Heart left ventricle (tissue), 13 donors: ENCODE measurements at regions not wholly inside any gene's neighbourhood (a gene's known extent, or its start where the extent isn't known, plus 50 kb on each side); places are given as distances from the start of the nearest gene placed in this dataset.

Experiments used
- CTCF ChIP-seq, 12 donors: fragments of 200-600 bp; sonication (generic) in 4 of 12; IDR thresholded peaks; one replicate each; pipeline versions ENCODE4 v1.5.0 to v1.8.0; 2018 to 2022; ENCODE audit warnings: antibody characterized with exemption in 12 of 12, mild to moderate bottlenecking in 5 of 12
- POLR2A ChIP-seq, 2 donors: fragments of 450-650 bp; IDR thresholded peaks; one replicate each; pipeline ENCODE4 v1.6.1; 2017; ENCODE audit warnings: antibody characterized with exemption in 2 of 2, mild to moderate bottlenecking in 2 of 2, moderate library complexity in 2 of 2
- donor health status: ischemic (EF 13 %, LVEDD 7.1; RV severe dilation, severe dysfunction).
- donor health status: DM: no; HTN: yes; CAD: no.
- donor health status: DM: no; HTN: no; CAD: no.
- donor health status: ischemic (EF 25% LVEDD 6.9; RV normal size, moderate dysfunction).
- donor health status: ischemic (EF 25% LVEDD 5.7; RV mildly dilated, moderate dysfunction).
- donor health status: ischemic (EF 35%, LVEDD 5.7; RV mildly dilated, moderate dysfunction).
- donor health status: nonischemic (EF 11% LVEDD 7.7; RV severe dilation, severe dysfunction).
- donor health status: DM: yes; HTN: yes; CAD: no.
- donor health status: PGD.
- donor health status: ischemic (EF 29% LVEDD 5.4; RV normal size, mild dysfunction).
- donor health status: nonischemic (EF 23%, LVEDD 6.1; RV moderate dilation, normal function).

GRCh38 chr5:2282034-2282690 lies 399.4 kb upstream of the IRX4 start:
- TF ChIP-seq CTCF (IDR thresholded peaks at IDR 0.05) = no peak
- TF ChIP-seq POLR2A (IDR thresholded peaks at IDR 0.05) = no peak
